Ishikawa (cell line): ENCODE measurements at regions not wholly inside any gene's neighbourhood (a gene's known extent, or its start where the extent isn't known, plus 50 kb on each side); places are given as distances from the start of the nearest gene placed in this dataset.

ENCODE experiments used
- CREB1 ChIP-seq: IDR thresholded peaks from 2 replicates; pipeline ENCODE4 v1.6.1; 2012; ENCODE audit warnings: low read depth
- EGR1 ChIP-seq: IDR thresholded peaks from 2 replicates; pipeline ENCODE4 v1.6.1; 2012
- EP300 ChIP-seq: IDR thresholded peaks from 2 replicates; pipeline ENCODE4 v1.6.1; 2012; ENCODE audit warnings: borderline replicate concordance
- FOXM1 ChIP-seq: IDR thresholded peaks from 2 replicates; pipeline ENCODE4 v1.6.1; 2012; ENCODE audit warnings: low read depth, borderline replicate concordance
- RAD21 ChIP-seq: IDR thresholded peaks from 2 replicates; pipeline ENCODE4 v1.6.1; 2012; ENCODE audit warnings: low read depth
- TAF1 ChIP-seq: IDR thresholded peaks from 2 replicates; pipeline ENCODE4 v1.6.1; 2012; ENCODE audit warnings: low read depth, mild to moderate bottlenecking
- TCF12 ChIP-seq: IDR thresholded peaks from 2 replicates; pipeline ENCODE4 v1.6.1; 2012; ENCODE audit warnings: low read depth
- YY1 ChIP-seq: IDR thresholded peaks from 2 replicates; pipeline ENCODE4 v1.6.1; 2012; ENCODE audit warnings: low read depth
- ZBTB7A ChIP-seq: IDR thresholded peaks from 2 replicates; pipeline ENCODE4 v1.6.1; 2012; ENCODE audit warnings: low read depth
- TF ChIP-seq, protein P1 (sequence below): IDR thresholded peaks from 2 replicates; pipeline ENCODE4 v1.6.1; 2012; ENCODE audit warnings: low read depth, mild to moderate bottlenecking
- TF ChIP-seq, protein P2 (sequence below): IDR thresholded peaks from 2 replicates; pipeline ENCODE4 v1.6.1; 2012

DNA sequence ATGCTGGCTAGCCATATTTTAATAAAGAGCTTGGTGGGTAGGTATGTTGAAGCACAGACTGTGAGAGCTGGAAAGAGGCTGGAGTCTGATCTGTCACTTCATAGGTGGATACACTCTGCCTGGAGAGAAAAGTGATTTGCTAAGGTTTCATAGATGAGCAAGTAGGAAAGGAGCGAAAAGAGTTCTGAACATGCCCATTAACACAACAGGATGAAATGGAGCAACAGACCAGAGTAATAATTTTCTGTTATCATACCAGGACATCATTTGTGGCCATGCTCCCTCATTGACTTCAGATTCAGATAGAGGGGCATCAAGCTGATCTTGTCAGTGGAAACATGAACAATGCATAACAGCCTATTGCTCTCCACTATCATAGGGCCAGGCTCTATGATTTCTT lies 452.9 kb downstream of the JRKL start:
- TF ChIP-seq EGR1 = no peak
- TF ChIP-seq EP300 = no peak
- TF ChIP-seq, protein P1, sequence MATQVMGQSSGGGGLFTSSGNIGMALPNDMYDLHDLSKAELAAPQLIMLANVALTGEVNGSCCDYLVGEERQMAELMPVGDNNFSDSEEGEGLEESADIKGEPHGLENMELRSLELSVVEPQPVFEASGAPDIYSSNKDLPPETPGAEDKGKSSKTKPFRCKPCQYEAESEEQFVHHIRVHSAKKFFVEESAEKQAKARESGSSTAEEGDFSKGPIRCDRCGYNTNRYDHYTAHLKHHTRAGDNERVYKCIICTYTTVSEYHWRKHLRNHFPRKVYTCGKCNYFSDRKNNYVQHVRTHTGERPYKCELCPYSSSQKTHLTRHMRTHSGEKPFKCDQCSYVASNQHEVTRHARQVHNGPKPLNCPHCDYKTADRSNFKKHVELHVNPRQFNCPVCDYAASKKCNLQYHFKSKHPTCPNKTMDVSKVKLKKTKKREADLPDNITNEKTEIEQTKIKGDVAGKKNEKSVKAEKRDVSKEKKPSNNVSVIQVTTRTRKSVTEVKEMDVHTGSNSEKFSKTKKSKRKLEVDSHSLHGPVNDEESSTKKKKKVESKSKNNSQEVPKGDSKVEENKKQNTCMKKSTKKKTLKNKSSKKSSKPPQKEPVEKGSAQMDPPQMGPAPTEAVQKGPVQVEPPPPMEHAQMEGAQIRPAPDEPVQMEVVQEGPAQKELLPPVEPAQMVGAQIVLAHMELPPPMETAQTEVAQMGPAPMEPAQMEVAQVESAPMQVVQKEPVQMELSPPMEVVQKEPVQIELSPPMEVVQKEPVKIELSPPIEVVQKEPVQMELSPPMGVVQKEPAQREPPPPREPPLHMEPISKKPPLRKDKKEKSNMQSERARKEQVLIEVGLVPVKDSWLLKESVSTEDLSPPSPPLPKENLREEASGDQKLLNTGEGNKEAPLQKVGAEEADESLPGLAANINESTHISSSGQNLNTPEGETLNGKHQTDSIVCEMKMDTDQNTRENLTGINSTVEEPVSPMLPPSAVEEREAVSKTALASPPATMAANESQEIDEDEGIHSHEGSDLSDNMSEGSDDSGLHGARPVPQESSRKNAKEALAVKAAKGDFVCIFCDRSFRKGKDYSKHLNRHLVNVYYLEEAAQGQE = no peak
- TF ChIP-seq TAF1 = no peak
- TF ChIP-seq TCF12 = no peak
- no peak for TF ChIP-seq ZBTB7A
- TF ChIP-seq RAD21 = no peak
- TF ChIP-seq, protein P2, sequence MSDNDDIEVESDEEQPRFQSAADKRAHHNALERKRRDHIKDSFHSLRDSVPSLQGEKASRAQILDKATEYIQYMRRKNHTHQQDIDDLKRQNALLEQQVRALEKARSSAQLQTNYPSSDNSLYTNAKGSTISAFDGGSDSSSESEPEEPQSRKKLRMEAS = no peak
- no peak for TF ChIP-seq FOXM1
- no peak for TF ChIP-seq YY1
- TF ChIP-seq CREB1 = no peak
